ENCODE measurements at regions not wholly inside any gene's neighbourhood (a gene's known extent, or its start where the extent isn't known, plus 50 kb on each side); places are given as distances from the start of the nearest gene placed in this dataset.

DNA sequence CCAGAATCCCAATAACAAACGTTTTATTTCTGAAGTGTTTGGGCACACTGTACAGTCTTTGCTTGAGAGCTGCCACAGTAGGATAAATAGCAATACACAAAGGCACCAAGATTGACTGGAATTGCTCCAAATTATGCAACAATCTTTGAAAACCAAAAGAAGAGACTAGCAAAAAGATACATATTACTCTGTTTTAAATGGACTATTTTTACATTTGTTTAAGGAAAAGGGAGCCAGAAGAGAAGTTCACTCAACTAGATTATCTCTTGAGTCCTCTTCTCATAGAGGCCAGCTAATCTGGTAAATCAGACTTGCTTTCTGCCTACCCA lies 385.0 kb upstream of the SLC30A5 start:
- Histone ChIP-seq H3K4me1 (ENCODE audit: control insufficient read depth, insufficient read depth, low read length) (no peaks in the 10 kb centered on the region), H3K36me3 (ENCODE audit: control insufficient read depth, insufficient read depth, low read length) (no peaks in the 10 kb centered on the region), H3K9me3 (ENCODE audit: control insufficient read depth, insufficient read depth, low read depth, low read length) (no peaks in the 10 kb centered on the region), H3K27me3 (ENCODE audit: control insufficient read depth, insufficient read depth, low read length) (no peaks in the 10 kb centered on the region; the same call in 1 of the 2 replicates), H3K27ac (ENCODE audit: low read length) (no peak overlapping the region), H3K4me3 (ENCODE audit: low read depth in 2 of 2, low read length in 2 of 2) (no peak overlapping the region)
- BruUV-seq (replicated peaks), result no TSS peak
- no peak for ATAC-seq
- intact Hi-C loops (cut with micrococcal nuclease; ENCODE audit: unreplicated experiment), result no loop called here
- no peak for DNase-seq (ENCODE audit: low read depth, low spot score)
- no peak for TF ChIP-seq CTCF (IDR thresholded peaks at IDR 0.05)
- TF ChIP-seq SIN3A (IDR thresholded peaks at IDR 0.05; ENCODE audit: borderline replicate concordance, insufficient read depth, low read depth, low read length), result no peak
- no peak for TF ChIP-seq TCF7L2 (IDR thresholded peaks at IDR 0.05; ENCODE audit: low read depth, low read length)
- TF ChIP-seq REST (IDR thresholded peaks at IDR 0.05; ENCODE audit: insufficient read depth in 1 of 2, low read depth in 2 of 2, low read length in 1 of 2), result no peak
- no peak for TF ChIP-seq POLR2AphosphoS5 (IDR thresholded peaks at IDR 0.05; ENCODE audit: low read depth, low read length)
- CTCF ChIA-PET, result no interaction called here
- in situ Hi-C loops (cut with HindIII; ENCODE audit: low pct_unique_long_range_greater_than_20kb, low sequenced_read_pairs), result no loop called here
- POLR2A ChIA-PET, result no interaction called here

- H3K36me3 ChIP-seq (ENCODE audit: control insufficient read depth, insufficient read depth, low read length), result no peaks in the 10 kb centered on the region
- BruUV-seq (replicated peaks), result no TSS peak
- intact Hi-C loops (cut with micrococcal nuclease; ENCODE audit: unreplicated experiment) (no loop called here), in situ Hi-C loops (cut with HindIII; ENCODE audit: low pct_unique_long_range_greater_than_20kb, low sequenced_read_pairs) (no loop called here)
- no peaks in the 10 kb centered on the region for H3K9me3 ChIP-seq (ENCODE audit: control insufficient read depth, insufficient read depth, low read depth, low read length)
- DNase-seq (ENCODE audit: low read depth, low spot score) (no peak), ATAC-seq (no peak)
- ChIA-PET POLR2A (no interaction called here), CTCF (no interaction called here)
- no peak overlapping the region for H3K4me3 ChIP-seq (ENCODE audit: low read depth in 2 of 2, low read length in 2 of 2)
- no peak overlapping the region for H3K27ac ChIP-seq (ENCODE audit: low read length)
- TF ChIP-seq REST (IDR thresholded peaks at IDR 0.05; ENCODE audit: insufficient read depth in 1 of 2, low read depth in 2 of 2, low read length in 1 of 2) (no peak), SIN3A (IDR thresholded peaks at IDR 0.05; ENCODE audit: borderline replicate concordance, insufficient read depth, low read depth, low read length) (no peak), CTCF (IDR thresholded peaks at IDR 0.05) (no peak), TCF7L2 (IDR thresholded peaks at IDR 0.05; ENCODE audit: low read depth, low read length) (no peak), POLR2AphosphoS5 (IDR thresholded peaks at IDR 0.05; ENCODE audit: low read depth, low read length) (no peak)
- no peaks in the 10 kb centered on the region; the same call in 1 of the 2 replicates for H3K27me3 ChIP-seq (ENCODE audit: control insufficient read depth, insufficient read depth, low read length)
- no peaks in the 10 kb centered on the region for H3K4me1 ChIP-seq (ENCODE audit: control insufficient read depth, insufficient read depth, low read length)
Measured at GRCh38 chr5:68709239-68709638, 384.6 kb upstream of the SLC30A5 start.
